ENCODE measurements at regions not wholly inside any gene's neighbourhood (a gene's known extent, or its start where the extent isn't known, plus 50 kb on each side); places are given as distances from the start of the nearest gene placed in this dataset.

DNA sequence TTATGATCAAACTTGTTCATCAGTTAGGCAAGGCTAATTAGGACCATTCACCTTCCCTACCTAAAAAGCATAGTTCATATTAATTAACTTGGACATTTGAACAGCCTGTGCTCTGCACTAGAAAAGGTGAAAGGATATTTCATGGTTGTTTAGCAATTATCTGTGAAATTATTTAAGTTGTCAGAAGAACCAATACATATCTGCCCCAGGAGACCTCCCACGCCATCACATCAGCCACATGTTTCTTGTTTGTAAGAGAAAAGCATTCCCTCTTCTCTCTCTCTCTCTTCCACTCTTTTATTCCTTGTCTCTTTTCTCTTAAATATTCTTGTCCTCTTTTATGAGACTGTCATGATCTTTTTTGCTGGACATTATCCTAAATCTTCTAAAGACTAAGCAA is 282.0 kb upstream of the RND3 start (continued):
- TF ChIP-seq IKZF3 (tag by site-specific recombination; IDR thresholded peaks at IDR 0.05): no peak

DNA sequence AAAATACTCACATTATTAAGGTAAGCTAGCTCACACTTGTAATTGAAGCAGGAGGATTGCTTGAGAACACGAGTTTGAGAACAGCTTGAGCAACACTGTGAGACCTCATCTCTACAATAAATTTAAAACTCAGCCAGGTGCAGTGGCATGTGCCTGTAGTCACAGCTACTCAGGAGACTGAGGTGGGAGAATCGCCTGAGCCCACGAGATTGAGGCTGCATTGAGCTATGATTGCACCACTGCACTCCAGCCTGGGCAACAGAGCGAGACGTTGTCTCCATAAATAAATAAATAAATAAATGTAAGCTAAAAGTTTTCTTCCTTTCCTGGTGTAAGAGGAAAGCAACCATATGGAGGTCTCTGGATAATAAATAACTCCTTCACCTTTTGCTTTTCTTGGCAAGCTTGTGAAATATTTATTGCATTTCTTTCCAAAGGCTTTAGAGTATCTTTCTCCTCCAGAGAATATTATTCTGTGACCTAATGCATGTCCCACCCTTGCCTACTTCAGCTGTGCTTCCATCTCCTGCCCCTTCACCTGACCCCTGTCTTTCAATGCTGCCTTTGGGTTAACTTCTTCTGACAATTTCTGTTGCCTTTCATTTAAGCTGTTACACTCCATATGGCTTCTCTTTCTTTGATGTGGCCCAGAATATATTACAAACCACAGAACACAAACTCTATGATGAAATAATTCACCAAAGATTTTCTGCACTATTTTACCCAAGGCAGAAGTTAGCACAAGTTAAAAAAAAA is 280.7 kb upstream of the RND3 start:
- no peaks in the 10 kb centered on the region for H3K4me1 ChIP-seq (ENCODE audit: control insufficient read depth, insufficient read depth, low read length)
- ChIA-PET CTCF (interaction anchor here (0.7 kb wide), 1 partner anchor 217 kb away, joined by 3 read pairs; no protein-coding TSS in a partner anchor), POLR2A (no interaction called here)
- H3K36me3 ChIP-seq (ENCODE audit: control insufficient read depth in 2 of 2, insufficient read depth in 1 of 2, low read length in 2 of 2): no peaks in the 10 kb centered on the region
- TF ChIP-seq, protein P1, sequence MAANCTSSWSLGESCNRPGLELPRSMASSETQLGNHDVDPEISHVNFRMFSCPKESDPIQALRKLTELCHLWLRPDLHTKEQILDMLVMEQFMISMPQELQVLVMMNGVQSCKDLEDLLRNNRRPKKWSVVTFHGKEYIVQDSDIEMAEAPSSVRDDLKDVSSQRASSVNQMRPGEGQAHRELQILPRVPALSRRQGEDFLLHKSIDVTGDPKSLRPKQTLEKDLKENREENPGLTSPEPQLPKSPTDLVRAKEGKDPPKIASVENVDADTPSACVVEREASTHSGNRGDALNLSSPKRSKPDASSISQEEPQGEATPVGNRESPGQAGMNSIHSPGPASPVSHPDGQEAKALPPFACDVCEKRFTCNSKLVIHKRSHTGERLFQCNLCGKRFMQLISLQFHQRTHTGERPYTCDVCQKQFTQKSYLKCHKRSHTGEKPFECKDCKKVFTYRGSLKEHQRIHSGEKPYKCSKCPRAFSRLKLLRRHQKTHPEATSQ (tag by site-specific recombination; IDR thresholded peaks at IDR 0.05): no peak
- TF ChIP-seq ZNF626 (tag by site-specific recombination; IDR thresholded peaks at IDR 0.05) (no peak), ZNF248 (tag by site-specific recombination; IDR thresholded peaks at IDR 0.05) (no peak)
- no peak overlapping the region for H3K4me3 ChIP-seq (ENCODE audit: low read depth, low read length)
- no peaks in the 10 kb centered on the region for H3K9me3 ChIP-seq (ENCODE audit: control insufficient read depth, insufficient read depth, low read depth, low read length)
- no peak overlapping the region for H3K27ac ChIP-seq (ENCODE audit: extremely low read depth, low read depth, low read length)

DNA sequence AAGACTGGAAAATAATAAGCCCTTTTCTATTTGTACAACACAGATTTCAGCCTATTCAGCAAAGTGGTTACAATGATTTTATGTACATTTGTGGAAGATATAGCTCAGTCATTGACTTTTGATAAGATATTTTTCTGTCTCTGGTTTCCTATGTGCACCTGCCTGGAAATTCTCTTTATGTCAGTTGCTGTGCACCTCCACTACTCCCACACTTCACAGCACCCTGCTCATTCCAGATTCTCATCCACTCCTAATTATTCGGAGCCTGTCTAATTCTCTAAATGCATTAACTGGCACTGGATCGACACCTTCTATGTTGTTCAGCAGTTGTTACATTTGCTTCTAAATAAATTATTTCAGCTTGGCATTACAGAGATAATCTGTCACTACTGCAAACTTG is 275.1 kb upstream of the RND3 start:
- Histone ChIP-seq H3K9me3 (ENCODE audit: control insufficient read depth, insufficient read depth, low read depth, low read length) (no peaks in the 10 kb centered on the region; the same call in 1 of the 2 replicates), H3K4me1 (ENCODE audit: control insufficient read depth, insufficient read depth, low read length) (no peaks in the 10 kb centered on the region), H3K36me3 (ENCODE audit: control insufficient read depth in 2 of 2, insufficient read depth in 1 of 2, low read length in 2 of 2) (no peaks in the 10 kb centered on the region), H3K27ac (ENCODE audit: extremely low read depth, low read depth, low read length) (no peak overlapping the region), H3K4me3 (ENCODE audit: low read depth, low read length) (no peak overlapping the region)
- CTCF ChIA-PET: interaction anchor here (0.6 kb wide), 1 partner anchor 20 kb away, joined by 3 read pairs; no protein-coding TSS in a partner anchor
- POLR2A ChIA-PET: no interaction called here
- TF ChIP-seq ZNF501 (tag by site-specific recombination; IDR thresholded peaks at IDR 0.05) (no peak), ZNF548 (tag by site-specific recombination; IDR thresholded peaks at IDR 0.05) (no peak), ZNF10 (tag by site-specific recombination; IDR thresholded peaks at IDR 0.05) (no peak), ZNF175 (tag by site-specific recombination; IDR thresholded peaks at IDR 0.05) (no peak), PRDM1 (tag by site-specific recombination; IDR thresholded peaks at IDR 0.05) (no peak), ZNF768 (tag by site-specific recombination; IDR thresholded peaks at IDR 0.05) (no peak), SP2 (tag by site-specific recombination; IDR thresholded peaks at IDR 0.05) (no peak), ZNF776 (tag by site-specific recombination; IDR thresholded peaks at IDR 0.05; ENCODE audit: borderline replicate concordance) (no peak)
- TF ChIP-seq, protein P2, sequence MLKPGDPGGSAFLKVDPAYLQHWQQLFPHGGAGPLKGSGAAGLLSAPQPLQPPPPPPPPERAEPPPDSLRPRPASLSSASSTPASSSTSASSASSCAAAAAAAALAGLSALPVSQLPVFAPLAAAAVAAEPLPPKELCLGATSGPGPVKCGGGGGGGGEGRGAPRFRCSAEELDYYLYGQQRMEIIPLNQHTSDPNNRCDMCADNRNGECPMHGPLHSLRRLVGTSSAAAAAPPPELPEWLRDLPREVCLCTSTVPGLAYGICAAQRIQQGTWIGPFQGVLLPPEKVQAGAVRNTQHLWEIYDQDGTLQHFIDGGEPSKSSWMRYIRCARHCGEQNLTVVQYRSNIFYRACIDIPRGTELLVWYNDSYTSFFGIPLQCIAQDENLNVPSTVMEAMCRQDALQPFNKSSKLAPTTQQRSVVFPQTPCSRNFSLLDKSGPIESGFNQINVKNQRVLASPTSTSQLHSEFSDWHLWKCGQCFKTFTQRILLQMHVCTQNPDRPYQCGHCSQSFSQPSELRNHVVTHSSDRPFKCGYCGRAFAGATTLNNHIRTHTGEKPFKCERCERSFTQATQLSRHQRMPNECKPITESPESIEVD (tag by site-specific recombination; IDR thresholded peaks at IDR 0.05): no peak

DNA sequence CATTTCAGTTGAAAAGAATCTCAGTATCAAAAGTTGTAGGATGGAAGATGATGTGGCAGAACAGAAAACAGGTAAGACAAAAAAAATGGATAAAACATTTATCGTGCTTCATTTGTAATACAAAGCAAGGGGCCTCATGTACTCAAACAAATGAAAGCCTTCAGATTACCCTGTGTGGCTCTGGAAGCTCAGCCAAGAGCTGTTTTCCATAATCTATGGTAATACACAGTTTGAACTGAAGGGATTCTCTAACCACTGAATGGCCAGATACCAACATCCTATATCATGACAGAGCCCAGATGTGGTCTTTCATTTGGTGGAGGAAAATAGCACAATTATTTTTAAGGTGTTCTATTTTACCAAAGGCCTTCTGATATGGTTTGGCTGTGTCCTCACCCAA is 272.1 kb upstream of the RND3 start:
- TF ChIP-seq HOXD13 (CRISPR knock-in tag; IDR thresholded peaks at IDR 0.05; ENCODE audit: borderline replicate concordance) (no peak), ZFHX2 (tag by site-specific recombination; conservative IDR thresholded peaks at IDR 0.05) (no peak)
- TF ChIP-seq, protein P3, sequence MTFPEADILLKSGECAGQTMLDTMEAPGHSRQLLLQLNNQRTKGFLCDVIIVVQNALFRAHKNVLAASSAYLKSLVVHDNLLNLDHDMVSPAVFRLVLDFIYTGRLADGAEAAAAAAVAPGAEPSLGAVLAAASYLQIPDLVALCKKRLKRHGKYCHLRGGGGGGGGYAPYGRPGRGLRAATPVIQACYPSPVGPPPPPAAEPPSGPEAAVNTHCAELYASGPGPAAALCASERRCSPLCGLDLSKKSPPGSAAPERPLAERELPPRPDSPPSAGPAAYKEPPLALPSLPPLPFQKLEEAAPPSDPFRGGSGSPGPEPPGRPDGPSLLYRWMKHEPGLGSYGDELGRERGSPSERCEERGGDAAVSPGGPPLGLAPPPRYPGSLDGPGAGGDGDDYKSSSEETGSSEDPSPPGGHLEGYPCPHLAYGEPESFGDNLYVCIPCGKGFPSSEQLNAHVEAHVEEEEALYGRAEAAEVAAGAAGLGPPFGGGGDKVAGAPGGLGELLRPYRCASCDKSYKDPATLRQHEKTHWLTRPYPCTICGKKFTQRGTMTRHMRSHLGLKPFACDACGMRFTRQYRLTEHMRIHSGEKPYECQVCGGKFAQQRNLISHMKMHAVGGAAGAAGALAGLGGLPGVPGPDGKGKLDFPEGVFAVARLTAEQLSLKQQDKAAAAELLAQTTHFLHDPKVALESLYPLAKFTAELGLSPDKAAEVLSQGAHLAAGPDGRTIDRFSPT (tag by site-specific recombination; IDR thresholded peaks at IDR 0.05): no peak
- POLR2A ChIA-PET: no interaction called here
- no peaks in the 10 kb centered on the region for H3K36me3 ChIP-seq (ENCODE audit: control insufficient read depth in 2 of 2, insufficient read depth in 1 of 2, low read length in 2 of 2)
- H3K4me3 ChIP-seq (ENCODE audit: low read depth, low read length): no peak overlapping the region
- no peak overlapping the region for H3K27ac ChIP-seq (ENCODE audit: extremely low read depth, low read depth, low read length)
- CTCF ChIA-PET: no interaction called here
- no peaks in the 10 kb centered on the region for H3K4me1 ChIP-seq (ENCODE audit: control insufficient read depth, insufficient read depth, low read length)
- no peaks in the 10 kb centered on the region; the same call in 1 of the 2 replicates for H3K9me3 ChIP-seq (ENCODE audit: control insufficient read depth, insufficient read depth, low read depth, low read length)

Data from HEK293 (cell line).